HG03565 (cell line): ENCODE measurements at regions not wholly inside any gene's neighbourhood (a gene's known extent, or its start where the extent isn't known, plus 50 kb on each side); places are given as distances from the start of the nearest gene placed in this dataset.
A peak's percentile ranks its signal among the peaks of the same experiment; 100 is the strongest.

Experiments
- ATAC-seq: cut with Tn5 transposase; IDR thresholded peaks from one replicate; pipeline ENCODE4 v1.9.1; 2021; ENCODE audit warnings: mild to moderate bottlenecking, moderate library complexity; ENCODE audit not compliant: unreplicated experiment

DNA sequence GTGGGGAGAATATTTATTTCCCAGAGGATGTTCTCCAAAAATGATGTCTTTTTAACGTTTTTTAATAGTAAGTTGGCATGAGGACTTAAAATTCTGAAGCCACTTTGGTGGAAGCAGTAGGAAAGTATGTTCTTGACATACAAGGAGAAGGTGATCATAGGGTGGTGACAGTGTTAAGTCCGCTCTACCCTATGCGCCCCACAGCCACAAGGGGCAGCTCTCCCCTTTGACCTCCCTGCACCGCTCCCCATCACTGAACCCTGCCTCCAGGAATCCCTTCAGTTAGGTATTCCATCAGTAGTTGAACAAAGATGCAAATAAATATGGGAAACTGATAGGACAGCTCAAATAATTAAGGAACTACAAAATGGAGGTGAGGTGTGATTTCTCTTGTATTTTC lies 111.4 kb downstream of the PLEKHG1 start:
- ATAC-seq, result no peak

DNA sequence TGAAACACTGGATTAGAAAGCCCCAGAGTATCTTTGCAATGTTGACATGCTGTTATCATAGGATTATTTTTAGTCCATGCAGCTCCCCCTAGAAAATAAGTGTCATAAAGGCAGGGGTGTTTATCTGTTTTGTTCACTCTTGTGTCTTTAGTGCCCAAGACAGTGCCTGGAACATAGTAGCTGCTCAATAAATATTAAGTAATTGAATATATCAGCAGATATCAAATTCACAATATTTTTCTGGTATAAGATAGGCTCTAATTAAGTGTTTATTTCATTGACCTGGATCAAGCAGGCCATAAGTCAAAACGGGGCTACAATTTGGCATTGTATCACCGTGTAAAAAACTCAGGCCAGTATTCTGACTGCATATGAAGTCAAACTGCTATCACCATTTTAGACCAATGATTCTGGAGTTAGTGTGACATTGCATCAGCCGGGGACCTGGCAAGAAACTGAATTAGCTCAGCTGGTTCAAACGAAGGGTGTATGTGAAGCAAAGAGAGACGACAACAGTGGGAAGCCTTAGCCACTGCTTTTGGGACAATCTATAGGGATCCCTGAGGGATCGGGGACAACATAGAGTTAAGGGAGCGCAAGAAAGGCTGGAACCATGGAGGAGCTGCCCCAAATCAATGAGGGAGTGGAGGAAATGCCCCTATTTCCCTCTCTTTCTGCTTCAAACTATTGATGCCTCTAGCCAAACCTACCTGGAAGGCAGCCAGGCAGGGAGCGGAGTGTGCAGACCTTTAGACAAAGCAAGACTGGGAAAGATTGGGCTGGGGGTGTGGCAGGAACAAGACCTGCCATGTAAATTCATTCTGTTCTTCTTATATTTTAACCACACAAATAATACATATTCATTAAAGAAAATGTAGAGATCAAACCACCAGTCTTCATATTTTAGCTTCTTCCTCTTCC lies 112.2 kb downstream of the PLEKHG1 start:
- ATAC-seq, result no peak

DNA sequence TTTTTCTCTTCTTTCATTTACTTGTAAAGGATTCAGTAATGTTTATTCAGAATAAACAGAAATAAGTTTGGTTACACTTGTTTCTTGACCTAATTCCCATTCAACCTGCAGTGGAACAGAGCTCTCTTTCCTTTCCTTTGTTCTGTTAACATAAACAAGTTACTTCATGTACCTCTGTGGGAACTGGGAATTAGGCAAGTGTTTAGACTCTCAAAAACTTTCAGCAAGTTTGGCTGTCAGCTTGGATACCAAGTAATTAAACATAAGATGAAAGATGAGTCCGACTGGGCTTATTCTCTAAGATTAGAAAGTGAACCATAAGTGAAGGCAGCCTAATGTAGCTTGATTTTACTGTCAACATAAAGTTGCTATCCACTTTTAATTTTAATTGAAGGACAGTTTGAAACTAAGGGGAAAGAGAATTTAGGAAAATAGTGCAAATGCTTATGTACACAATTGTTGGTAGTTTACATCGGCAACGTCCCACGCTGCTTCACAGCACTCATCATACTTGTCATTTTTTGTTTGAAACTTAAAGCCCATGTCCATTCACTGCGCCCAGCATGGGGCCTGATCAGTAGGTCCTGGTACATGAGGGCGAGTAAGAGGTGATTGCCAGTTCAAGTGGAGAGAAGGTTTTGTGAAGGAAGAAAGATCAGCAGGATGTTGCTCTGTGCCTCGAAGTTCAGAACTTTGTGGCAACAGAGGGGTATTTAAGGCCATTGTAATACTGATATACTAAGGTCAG lies 113.0 kb downstream of the PLEKHG1 start:
- ATAC-seq, result no peak

GRCh38 chr6:150713487-150713886 lies 113.8 kb downstream of the PLEKHG1 start:
- no peak for ATAC-seq

DNA sequence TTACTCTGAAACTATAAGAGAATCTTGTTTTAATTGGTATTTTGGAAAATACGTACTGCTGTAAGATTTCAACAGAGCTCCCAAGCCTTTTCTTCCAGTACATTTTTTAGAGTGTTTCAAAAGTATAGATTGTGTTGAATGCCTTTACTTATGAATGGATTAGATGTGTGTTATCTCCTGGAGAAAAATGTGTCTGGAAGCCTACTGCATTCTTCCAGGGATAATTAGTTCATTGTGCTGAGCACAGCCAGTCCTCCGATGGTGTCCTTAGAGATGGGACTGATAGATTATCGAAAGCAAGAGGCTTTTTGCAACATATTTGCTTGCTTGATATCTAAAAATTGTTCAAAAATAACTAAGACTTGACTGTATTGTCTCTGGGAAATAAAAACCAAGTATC lies 114.2 kb downstream of the PLEKHG1 start:
- ATAC-seq, result no peak

DNA sequence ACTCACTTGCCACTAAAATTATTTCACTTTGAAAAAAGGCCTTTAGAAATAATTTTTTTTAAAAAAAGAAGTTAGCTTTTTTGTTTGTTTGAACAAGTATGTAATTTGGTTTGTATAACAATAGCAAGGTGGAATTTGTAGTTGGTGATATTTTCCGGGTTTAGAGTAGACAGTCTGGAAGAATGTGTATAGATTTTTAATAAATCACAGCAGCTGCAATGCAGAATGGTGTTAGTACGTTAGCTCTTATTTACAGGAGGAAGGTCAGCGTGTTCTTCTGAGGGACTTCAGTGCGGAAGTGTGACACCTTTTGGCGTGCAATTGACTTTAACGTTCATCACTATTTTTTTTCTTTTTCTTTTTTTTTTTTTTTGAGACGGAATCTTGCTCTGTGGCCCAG lies 115.4 kb downstream of the PLEKHG1 start:
- no peak for ATAC-seq

- no peak for ATAC-seq
Measured at GRCh38 chr6:150717419-150717818, 117.7 kb downstream of the PLEKHG1 start.

GRCh38 chr6:150719099-150719766 lies 119.5 kb downstream of the PLEKHG1 start:
- no peak for ATAC-seq

GRCh38 chr6:150719831-150720230 lies 120.1 kb downstream of the PLEKHG1 start:
- ATAC-seq, result no peak

DNA sequence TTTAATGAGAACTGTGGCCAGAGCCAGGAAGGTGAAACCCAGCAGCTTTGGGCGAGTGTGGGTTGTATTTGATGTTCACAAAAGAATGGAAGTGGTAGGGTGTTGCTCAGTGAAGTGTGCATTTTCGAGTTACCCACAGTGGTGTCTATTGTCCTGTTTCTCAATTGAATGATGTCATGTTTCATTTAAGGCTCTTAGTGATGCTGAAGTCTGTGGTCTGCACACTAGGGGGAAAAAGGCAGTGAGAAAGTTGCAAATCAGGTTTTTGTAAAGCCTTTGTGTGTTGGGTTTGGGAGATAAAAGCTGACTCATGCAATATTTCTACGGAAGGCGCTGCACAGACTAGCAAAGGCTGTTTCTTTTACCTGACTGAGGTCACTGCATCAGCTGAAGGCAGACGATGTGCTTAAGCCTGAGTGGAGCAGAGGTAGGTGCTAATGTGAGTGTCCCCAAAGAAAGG lies 121.1 kb downstream of the PLEKHG1 start:
- ATAC-seq, result peak; percentile 99

GRCh38 chr6:150721418-150722266 lies 122.0 kb downstream of the PLEKHG1 start:
- no peak for ATAC-seq

DNA sequence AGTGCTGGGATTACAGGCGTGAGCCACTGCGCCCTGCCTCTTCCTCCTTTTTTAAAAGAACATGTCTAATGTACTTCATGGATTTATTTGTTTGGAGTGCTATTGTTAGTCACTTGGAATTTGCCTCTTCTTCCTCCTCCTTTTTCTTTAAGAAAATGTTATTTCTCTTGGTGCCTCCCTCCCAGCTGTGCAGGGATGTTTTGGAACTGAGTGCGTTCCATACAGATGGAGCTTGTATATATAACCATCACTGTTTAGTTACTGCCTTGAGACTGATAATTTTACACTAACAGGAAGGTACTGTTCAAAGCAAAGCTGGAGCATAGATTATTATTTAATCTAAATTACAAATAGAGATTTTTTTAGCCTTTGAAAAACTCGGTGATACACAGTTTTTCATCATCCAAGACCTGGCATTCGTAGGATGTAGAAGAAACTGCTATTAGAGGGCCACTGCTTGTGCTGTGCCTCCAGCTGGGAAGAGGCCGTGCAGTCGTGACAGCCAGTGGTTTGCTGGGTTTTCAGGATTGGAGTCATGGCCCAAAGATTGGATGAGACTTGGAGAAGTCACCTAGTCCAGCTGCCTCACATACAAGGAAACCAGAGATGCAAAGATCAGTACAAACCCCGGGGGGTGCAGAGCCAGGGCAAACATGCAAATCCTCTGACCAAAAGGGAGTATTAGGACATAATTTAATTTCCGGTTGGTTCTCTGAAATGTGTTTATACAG lies 123.1 kb downstream of the PLEKHG1 start:
- no peak for ATAC-seq

- ATAC-seq, result no peak
Measured at GRCh38 chr6:150723345-150723658, 123.6 kb downstream of the PLEKHG1 start.

GRCh38 chr6:150723857-150724256 lies 124.2 kb downstream of the PLEKHG1 start:
- no peak for ATAC-seq

- no peak for ATAC-seq
Measured at GRCh38 chr6:150725795-150726194, 126.1 kb downstream of the PLEKHG1 start.

DNA sequence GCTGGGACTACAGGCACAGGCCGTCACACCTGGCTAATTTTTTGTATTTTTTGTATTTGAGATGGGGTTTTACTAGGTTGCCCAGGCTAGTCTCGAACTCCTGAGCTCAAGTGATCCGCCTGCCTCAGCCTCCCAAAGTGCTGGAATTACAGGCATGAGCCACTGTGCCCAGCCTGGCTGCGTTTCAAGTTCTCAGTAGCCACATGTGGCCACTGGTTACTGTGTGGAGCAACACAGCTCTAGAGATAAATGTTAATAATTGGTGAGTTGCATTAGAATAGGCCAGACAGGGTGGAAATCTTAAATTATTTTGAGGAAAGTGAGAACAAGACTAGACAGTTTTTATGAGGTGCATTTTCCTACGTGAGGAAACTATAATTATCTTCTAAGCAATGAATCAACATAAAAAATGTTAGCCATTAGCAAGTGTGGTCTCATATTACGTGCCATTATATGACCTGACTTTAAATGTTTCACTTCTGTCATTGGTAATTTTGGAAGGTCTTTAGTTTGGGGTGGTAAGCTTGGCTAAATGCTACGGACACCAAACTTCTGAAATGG lies 129.6 kb downstream of the PLEKHG1 start:
- no peak for ATAC-seq

DNA sequence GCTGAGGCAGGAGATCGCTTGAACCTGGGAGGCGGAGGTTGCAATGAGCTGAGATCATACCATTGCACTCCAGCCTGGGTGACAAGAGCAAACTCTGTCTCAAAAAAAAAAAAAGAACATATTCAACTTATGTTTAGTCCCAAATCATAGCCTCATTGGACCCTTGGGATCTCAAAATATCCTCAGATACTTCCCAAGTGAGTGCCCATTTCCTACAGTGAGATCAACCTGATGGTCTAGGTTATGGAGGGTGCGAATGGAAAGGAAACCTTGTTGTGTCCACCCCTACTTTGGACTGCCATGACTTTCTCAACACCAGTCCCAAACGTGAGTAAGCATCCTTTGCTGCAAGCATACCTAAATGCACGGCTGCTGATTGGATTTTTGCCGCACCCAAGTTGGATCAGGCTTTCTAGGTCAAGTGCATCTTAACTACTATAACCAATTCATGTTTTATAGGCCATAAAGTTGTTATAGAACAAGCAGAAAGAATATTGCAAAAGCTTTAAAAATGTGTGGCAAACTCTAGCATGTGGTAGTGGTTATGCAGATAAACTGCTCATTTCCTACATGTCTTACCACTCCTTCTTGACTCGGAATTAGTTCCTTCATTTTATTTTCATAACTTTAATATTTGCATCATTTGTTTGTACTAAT lies 131.2 kb downstream of the PLEKHG1 start:
- ATAC-seq, result no peak

- peak; percentile 67 for ATAC-seq
Measured at GRCh38 chr6:150732765-150733539, 132.6 kb upstream of the MTHFD1L start.
